Lung (tissue), 11 donors: ENCODE measurements at regions not wholly inside any gene's neighbourhood (a gene's known extent, or its start where the extent isn't known, plus 50 kb on each side); places are given as distances from the start of the nearest gene placed in this dataset.

Experiments
- ATAC-seq: fragments of 200-7000 bp; cut with Tn5 transposase; one replicate; pipeline ENCODE4 v1.9.1; 2020; ENCODE audit warnings: moderate number of reproducible peaks; ENCODE audit not compliant: insufficient read depth, low FRiP score
- DNase-seq, 3 donors: peaks; one replicate each; pipeline ENCODE4 v3.0.0-alpha.2; 2013 to 2017
- H3K27ac ChIP-seq, 2 donors: one replicate each; pipeline ENCODE4 v1.5.1; 2013; ENCODE audit warnings: mild to moderate bottlenecking in 2 of 2, moderate library complexity in 2 of 2, control low read depth in 1 of 2, inconsistent platforms in 1 of 2, low read depth in 1 of 2, low read length in 1 of 2
- H3K27me3 ChIP-seq, 3 donors: one replicate each; pipeline ENCODE4 v1.5.1; 2013; ENCODE audit warnings: low read length in 2 of 3; ENCODE audit not compliant: control insufficient read depth in 3 of 3, insufficient read depth in 3 of 3
- H3K36me3 ChIP-seq, 4 donors: one replicate each; pipeline ENCODE4 v1.5.1; 2013; ENCODE audit warnings: low read length in 4 of 4, mild to moderate bottlenecking in 1 of 4, moderate library complexity in 1 of 4; ENCODE audit not compliant: control insufficient read depth in 4 of 4, insufficient read depth in 4 of 4
- H3K4me1 ChIP-seq, 5 donors: one replicate each; pipeline ENCODE4 v1.5.1; 2013; ENCODE audit warnings: low read length in 5 of 5, mild to moderate bottlenecking in 2 of 5, moderate library complexity in 1 of 5; ENCODE audit not compliant: control insufficient read depth in 5 of 5, insufficient read depth in 5 of 5
- H3K4me3 ChIP-seq: one replicate; pipeline ENCODE4 v1.5.1; 2013; ENCODE audit warnings: mild to moderate bottlenecking, control low read depth, moderate library complexity
- H3K9ac ChIP-seq, 2 donors: one replicate each; pipeline ENCODE4 v1.5.1; 2013; ENCODE audit warnings: low read length in 2 of 2, control low read depth in 1 of 2; ENCODE audit not compliant: insufficient read depth in 1 of 2
- H3K9me3 ChIP-seq, 4 donors: one replicate each; pipeline ENCODE4 v1.5.1; 2013; ENCODE audit warnings: low read length in 3 of 4, mild to moderate bottlenecking in 1 of 4, moderate library complexity in 1 of 4; ENCODE audit not compliant: control insufficient read depth in 4 of 4, insufficient read depth in 3 of 4
- WGBS, 2 donors: extraction: QIAGEN DNeasy Blood & Tissue Kit; methylation state at CpG; one replicate each; pipeline ENCODE4 v1.1.7; 2013; 5-methylcytosine and 5-hydroxymethylcytosine counted together
- TF ChIP-seq, protein P1 (sequence below): IDR thresholded peaks from 2 replicates; pipeline ENCODE4 v1.5.1; 2012; ENCODE audit warnings: mild to moderate bottlenecking; ENCODE audit errors: control extremely low read depth, extremely low read depth
- donor health status: control.
- donor health status: control.
- donor health status: Bipolar disorder and iron deficiency.
- donor health status: healthy.
- donor health status: DM: yes; HTN: yes; CAD: no.

DNA sequence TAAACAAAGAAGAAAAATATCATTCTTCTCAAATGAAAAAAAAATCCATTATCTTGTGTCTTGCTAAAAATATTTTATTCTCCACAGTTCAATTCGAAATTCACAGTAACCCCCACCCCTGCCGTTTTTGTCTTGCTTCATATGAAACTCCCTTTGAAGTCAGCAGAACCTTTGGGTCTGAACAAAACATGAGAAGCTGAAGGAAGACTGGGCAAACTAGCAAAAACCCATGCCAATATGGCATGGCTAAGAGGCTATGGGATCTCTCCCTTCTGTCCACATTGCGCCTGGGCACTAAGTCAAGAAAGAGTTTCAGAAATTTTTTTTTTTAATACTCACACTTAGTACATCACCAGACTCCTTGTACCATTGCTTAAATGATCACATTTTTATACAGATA, 136.0 kb upstream of the SMIM31 start:
- no peak overlapping the region for H3K9ac ChIP-seq
- WGBS, 2 donors = 72 to 84% methylated on average over 3 of the region's 3 CpGs
- H3K4me3 ChIP-seq = no peak overlapping the region
- TF ChIP-seq, protein P1, sequence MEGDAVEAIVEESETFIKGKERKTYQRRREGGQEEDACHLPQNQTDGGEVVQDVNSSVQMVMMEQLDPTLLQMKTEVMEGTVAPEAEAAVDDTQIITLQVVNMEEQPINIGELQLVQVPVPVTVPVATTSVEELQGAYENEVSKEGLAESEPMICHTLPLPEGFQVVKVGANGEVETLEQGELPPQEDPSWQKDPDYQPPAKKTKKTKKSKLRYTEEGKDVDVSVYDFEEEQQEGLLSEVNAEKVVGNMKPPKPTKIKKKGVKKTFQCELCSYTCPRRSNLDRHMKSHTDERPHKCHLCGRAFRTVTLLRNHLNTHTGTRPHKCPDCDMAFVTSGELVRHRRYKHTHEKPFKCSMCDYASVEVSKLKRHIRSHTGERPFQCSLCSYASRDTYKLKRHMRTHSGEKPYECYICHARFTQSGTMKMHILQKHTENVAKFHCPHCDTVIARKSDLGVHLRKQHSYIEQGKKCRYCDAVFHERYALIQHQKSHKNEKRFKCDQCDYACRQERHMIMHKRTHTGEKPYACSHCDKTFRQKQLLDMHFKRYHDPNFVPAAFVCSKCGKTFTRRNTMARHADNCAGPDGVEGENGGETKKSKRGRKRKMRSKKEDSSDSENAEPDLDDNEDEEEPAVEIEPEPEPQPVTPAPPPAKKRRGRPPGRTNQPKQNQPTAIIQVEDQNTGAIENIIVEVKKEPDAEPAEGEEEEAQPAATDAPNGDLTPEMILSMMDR = no peak
- H3K27ac ChIP-seq = no peak overlapping the region
- peaks cover 0 to 2% (median under 1%) of the 10 kb centered on the region in 4 donors for H3K9me3 ChIP-seq
- no peaks in the 10 kb centered on the region for H3K36me3 ChIP-seq
- DNase-seq (no peak), ATAC-seq (no peak)
- peaks cover 0 to 24% (median 8%) of the 10 kb centered on the region in 5 donors for H3K4me1 ChIP-seq
- no peaks in the 10 kb centered on the region for H3K27me3 ChIP-seq

DNA sequence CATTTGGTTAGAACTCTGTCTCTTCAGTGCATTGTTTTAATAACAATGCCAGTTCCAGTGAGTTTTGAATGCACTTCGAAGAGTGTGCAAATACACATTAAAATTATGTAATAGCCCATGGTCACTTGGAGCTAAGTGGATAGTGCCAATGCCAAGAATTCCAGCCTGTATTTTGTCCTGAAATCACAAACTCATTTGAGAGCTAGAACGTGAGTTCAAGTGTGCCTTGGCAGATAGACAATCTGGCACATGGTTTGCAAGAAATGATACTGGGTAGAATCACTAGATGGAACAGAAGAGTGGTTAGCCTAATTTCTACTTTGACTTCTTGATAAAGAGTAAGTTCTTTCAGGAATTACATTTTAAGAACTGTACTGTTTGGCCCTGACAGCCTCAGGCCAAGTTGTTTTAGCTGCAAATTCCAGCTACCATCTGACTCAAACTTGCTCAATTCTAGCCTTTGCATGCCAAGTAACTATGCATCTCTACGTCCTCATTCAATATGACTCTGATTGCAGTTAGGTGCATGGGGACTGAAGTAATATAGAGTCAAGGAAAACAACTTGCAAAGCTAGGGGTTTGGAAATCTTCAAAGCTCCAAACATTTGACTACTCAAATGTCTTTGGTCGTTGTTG, 131.9 kb upstream of the SMIM31 start:
- no peaks in the 10 kb centered on the region for H3K4me1 ChIP-seq
- no peaks in the 10 kb centered on the region for H3K27me3 ChIP-seq
- H3K27ac ChIP-seq = no peak overlapping the region
- peaks cover 0 to 5% (median 2%) of the 10 kb centered on the region in 4 donors for H3K9me3 ChIP-seq
- H3K36me3 ChIP-seq = no peaks in the 10 kb centered on the region
- DNase-seq (peak; percentile 28 to 56 (median 49)), ATAC-seq (no peak)
- TF ChIP-seq, protein P1 = no peak
- WGBS, 2 donors = 52 to 72% methylated on average over 4 of the region's 4 CpGs
- H3K4me3 ChIP-seq = no peak overlapping the region
- H3K9ac ChIP-seq = no peak overlapping the region

- Histone ChIP-seq H3K27me3 (no peaks in the 10 kb centered on the region), H3K4me1 (no peaks in the 10 kb centered on the region), H3K9ac (no peak overlapping the region), H3K27ac (no peak overlapping the region), H3K36me3 (no peaks in the 10 kb centered on the region), H3K9me3 (peaks cover 0 to 5% (median 2%) of the 10 kb centered on the region in 4 donors), H3K4me3 (no peak overlapping the region)
- DNase-seq (no peak), ATAC-seq (no peak)
- 85 to 89% methylated on average over 1 of the region's 1 CpG for WGBS, 2 donors
- TF ChIP-seq, protein P1 = no peak
These were observed 130.8 kb upstream of the SMIM31 start for GRCh38 chr4:164623099-164623498.

- peaks cover 0 to 4% (median 0%) of the 10 kb centered on the region in 4 donors for H3K9me3 ChIP-seq
- no peak overlapping the region for H3K9ac ChIP-seq
- ATAC-seq (no peak), DNase-seq (no peak)
- H3K4me3 ChIP-seq = no peak overlapping the region
- TF ChIP-seq, protein P1 = no peak
- H3K27ac ChIP-seq = no peak overlapping the region
- H3K36me3 ChIP-seq = no peaks in the 10 kb centered on the region
- no peaks in the 10 kb centered on the region for H3K4me1 ChIP-seq
- no peaks in the 10 kb centered on the region for H3K27me3 ChIP-seq
These were observed 114.9 kb upstream of the SMIM31 start for GRCh38 chr4:164639001-164639400.
